Right lobe of liver (tissue), 6 donors: ENCODE measurements at regions not wholly inside any gene's neighbourhood (a gene's known extent, or its start where the extent isn't known, plus 50 kb on each side); places are given as distances from the start of the nearest gene placed in this dataset.

Experiments
- ATAC-seq, 4 donors: fragments of 200-7000 bp; cut with Tn5 transposase; one replicate each; pipeline ENCODE4 v1.9.1; 2020; ENCODE audit warnings: mild to moderate bottlenecking in 4 of 4, moderate library complexity in 4 of 4
- DNase-seq, 3 donors: peaks; one replicate each; pipeline ENCODE4 v3.0.0-alpha.2; 2020
- H3K27ac ChIP-seq, 3 donors: fragments of 200-600 bp; one replicate each; pipeline ENCODE4 v1.8.0; 2022
- H3K27me3 ChIP-seq, 2 donors: fragments of 200-600 bp; one replicate each; pipeline ENCODE4 v1.8.0; 2022
- H3K36me3 ChIP-seq, 4 donors: fragments of 200-600 bp; sonication (generic) in 1 of 4; one replicate each; pipeline versions ENCODE4 v1.5.1 to v1.8.0; 2017 to 2022; ENCODE audit warnings: control low read depth in 1 of 4
- H3K4me1 ChIP-seq, 4 donors: fragments of 200-600 bp; sonication (generic) in 1 of 4; one replicate each; pipeline versions ENCODE4 v1.5.1 to v1.8.0; 2017 to 2022; ENCODE audit warnings: control low read depth in 1 of 4
- H3K4me3 ChIP-seq, 3 donors: fragments of 200-600 bp; one replicate each; pipeline ENCODE4 v1.8.0; 2022
- H3K9me3 ChIP-seq, 4 donors: fragments of 200-600 bp; sonication (generic) in 1 of 4; one replicate each; pipeline versions ENCODE4 v1.5.1 to v1.8.0; 2017 to 2022; ENCODE audit warnings: control low read depth in 1 of 4
- POLR2A ChIP-seq: fragments of 450-650 bp; IDR thresholded peaks from one replicate; pipeline ENCODE4 v1.6.1; 2017; ENCODE audit warnings: antibody characterized with exemption, mild to moderate bottlenecking
- WGBS: methylation state at CpG from one replicate; pipeline ENCODE4 v1.1.6; 2018; ENCODE audit warnings: low coverage, low lambda C conversion rate; ENCODE audit not compliant: insufficient coverage; ENCODE audit errors: missing lambda C conversion rate; 5-methylcytosine and 5-hydroxymethylcytosine counted together
- intact Hi-C, 2 donors: fragments of 100-400 bp; cut with DNase I; formaldehyde crosslinking; loops; one replicate each; pipeline versions ENCODE4 v1.11.2 to v1.14.1; 2022
- TF ChIP-seq, protein P1 (sequence below), 4 donors: fragments of 200-600 bp in 3 of 4; fragments of 450-650 bp in 1 of 4; IDR thresholded peaks; one replicate each; pipeline versions ENCODE4 v1.5.1 to v1.8.0; 2016 to 2022; ENCODE audit warnings: antibody characterized with exemption in 4 of 4, mild to moderate bottlenecking in 2 of 4
- donor health status: DM: no; HTN: yes; CAD: no.
- donor health status: DM: no; HTN: no; CAD: no.
- donor health status: DM: no; HTN: no; CAD: no.
- donor health status: DM: no; HTN: yes; CAD: no.
- donor health status: DM: no; HTN: yes; CAD: no.

DNA sequence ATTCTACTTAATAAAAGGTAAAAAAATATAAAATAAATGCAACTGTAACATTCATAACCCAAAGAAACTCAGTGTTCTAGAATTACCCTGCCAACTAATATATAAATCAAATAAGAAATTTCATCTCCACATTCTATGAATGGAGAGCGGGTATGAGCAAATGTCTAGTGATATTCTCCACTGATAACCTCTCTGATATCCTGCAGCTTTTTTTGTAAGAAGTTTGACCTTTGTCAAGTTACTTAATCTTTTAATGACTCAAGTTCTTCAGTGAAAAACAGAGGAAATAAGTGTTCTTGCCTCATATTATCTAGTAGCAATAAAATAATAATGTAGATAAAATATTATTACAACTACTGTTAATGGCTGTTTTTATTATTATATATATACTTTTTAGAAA lies 1275.6 kb upstream of the CDH9 start:
- no peaks in the 10 kb centered on the region for H3K9me3 ChIP-seq
- no peaks in the 10 kb centered on the region for H3K36me3 ChIP-seq
- H3K27me3 ChIP-seq: no peaks in the 10 kb centered on the region
- no peak overlapping the region for H3K4me3 ChIP-seq
- DNase-seq (no peak), ATAC-seq (no peak)
- 45% methylated on average over 1 of the region's 1 CpG for WGBS
- H3K27ac ChIP-seq: no peak overlapping the region
- H3K4me1 ChIP-seq: no peaks in the 10 kb centered on the region
- no peak for TF ChIP-seq POLR2A
- TF ChIP-seq, protein P1, sequence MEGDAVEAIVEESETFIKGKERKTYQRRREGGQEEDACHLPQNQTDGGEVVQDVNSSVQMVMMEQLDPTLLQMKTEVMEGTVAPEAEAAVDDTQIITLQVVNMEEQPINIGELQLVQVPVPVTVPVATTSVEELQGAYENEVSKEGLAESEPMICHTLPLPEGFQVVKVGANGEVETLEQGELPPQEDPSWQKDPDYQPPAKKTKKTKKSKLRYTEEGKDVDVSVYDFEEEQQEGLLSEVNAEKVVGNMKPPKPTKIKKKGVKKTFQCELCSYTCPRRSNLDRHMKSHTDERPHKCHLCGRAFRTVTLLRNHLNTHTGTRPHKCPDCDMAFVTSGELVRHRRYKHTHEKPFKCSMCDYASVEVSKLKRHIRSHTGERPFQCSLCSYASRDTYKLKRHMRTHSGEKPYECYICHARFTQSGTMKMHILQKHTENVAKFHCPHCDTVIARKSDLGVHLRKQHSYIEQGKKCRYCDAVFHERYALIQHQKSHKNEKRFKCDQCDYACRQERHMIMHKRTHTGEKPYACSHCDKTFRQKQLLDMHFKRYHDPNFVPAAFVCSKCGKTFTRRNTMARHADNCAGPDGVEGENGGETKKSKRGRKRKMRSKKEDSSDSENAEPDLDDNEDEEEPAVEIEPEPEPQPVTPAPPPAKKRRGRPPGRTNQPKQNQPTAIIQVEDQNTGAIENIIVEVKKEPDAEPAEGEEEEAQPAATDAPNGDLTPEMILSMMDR (IDR thresholded peaks at IDR 0.05): no peak
- intact Hi-C loops: no loop called here

DNA sequence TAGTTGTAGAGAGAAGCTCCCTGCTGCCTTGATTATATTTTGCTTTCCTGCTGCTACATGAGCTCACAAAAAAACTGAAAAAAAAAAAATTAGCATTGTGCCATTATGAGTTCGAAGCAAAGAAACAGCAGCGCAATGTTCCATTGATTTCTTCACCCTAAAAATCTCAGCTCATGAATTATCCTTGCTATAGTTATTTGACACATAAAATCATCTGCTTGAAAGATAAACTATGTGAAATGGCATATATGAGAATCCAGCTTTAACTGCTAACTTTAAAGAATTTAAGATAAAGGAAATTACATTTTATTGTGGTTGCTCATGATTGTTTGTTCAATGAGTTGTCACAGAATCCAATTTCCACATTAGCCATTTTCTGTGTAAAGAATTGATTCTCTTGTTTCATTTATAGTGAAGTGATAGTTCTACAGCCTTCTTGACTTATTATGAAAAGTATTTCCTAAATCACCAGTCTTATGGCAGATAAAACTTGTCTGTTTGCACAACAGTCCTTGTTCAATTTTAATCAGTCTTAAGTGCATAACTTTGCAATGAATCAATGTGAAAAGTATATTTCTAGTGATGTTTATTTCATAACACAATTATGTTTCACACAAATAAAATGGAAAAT lies 1275.0 kb upstream of the CDH9 start:
- H3K4me1 ChIP-seq: no peaks in the 10 kb centered on the region
- no peaks in the 10 kb centered on the region for H3K27me3 ChIP-seq
- no peak for TF ChIP-seq POLR2A
- TF ChIP-seq, protein P1 (IDR thresholded peaks at IDR 0.05): no peak
- no peaks in the 10 kb centered on the region for H3K36me3 ChIP-seq
- intact Hi-C loops: no loop called here
- DNase-seq: no peak
- H3K9me3 ChIP-seq: no peaks in the 10 kb centered on the region
- ATAC-seq: no peak
- no peak overlapping the region for H3K4me3 ChIP-seq
- H3K27ac ChIP-seq: no peak overlapping the region
- 78% methylated on average over 2 of the region's 2 CpGs for WGBS

DNA sequence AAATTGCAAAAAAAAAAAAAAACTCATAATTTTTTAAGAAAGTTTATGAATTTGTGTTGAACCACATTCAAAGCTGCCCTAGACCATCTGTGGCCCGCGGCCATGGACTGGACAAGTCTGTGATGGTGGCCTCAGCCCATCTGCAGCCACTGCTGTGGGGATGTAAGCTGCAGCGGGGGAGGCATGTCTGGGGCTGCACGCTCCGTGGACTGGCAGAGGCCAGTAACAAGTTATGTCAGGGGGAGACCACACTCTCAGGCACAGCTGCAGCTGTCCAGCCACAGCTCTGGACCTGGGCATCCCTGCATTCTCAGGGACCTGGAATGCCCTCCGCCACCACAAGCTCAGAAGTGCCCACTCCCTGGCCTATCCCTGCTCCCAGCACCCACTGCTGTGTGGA lies 1272.3 kb upstream of the CDH9 start:
- 80% methylated on average over 1 of the region's 6 CpGs for WGBS

DNA sequence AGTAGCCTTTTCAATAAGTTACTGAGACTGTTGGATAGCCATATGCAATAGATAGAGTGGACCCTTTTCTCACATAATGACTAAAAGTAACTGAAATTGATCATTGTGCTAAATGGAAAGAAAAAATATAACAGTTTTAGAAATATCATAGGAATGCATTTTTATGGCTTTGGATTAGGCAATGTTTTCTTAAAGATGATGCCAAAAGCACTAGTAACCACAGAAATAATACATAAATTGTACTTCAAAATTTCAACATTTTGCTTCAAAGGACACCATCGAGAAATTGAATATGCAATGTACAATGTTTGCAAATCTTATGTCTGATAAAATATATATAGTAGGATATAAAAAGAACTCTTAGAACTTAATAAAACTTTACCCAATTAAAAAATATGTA lies 1267.5 kb upstream of the CDH9 start:
- WGBS: 50% methylated on average over 1 of the region's 1 CpG
- Histone ChIP-seq H3K27me3 (no peaks in the 10 kb centered on the region), H3K4me3 (no peak overlapping the region), H3K4me1 (no peaks in the 10 kb centered on the region), H3K27ac (no peak overlapping the region), H3K36me3 (no peaks in the 10 kb centered on the region), H3K9me3 (no peaks in the 10 kb centered on the region)
- TF ChIP-seq POLR2A: no peak
- TF ChIP-seq, protein P1 (IDR thresholded peaks at IDR 0.05): no peak
- no peak for DNase-seq
- ATAC-seq: no peak
- intact Hi-C loops: no loop called here

More for the DNA sequence above, 1272.3 kb upstream of the CDH9 start:
- no peaks in the 10 kb centered on the region for H3K9me3 ChIP-seq
- H3K4me1 ChIP-seq: no peaks in the 10 kb centered on the region
- H3K27me3 ChIP-seq: no peaks in the 10 kb centered on the region
- H3K36me3 ChIP-seq: no peaks in the 10 kb centered on the region
- no peak overlapping the region for H3K4me3 ChIP-seq
- no peak for ATAC-seq
- DNase-seq: no peak
- H3K27ac ChIP-seq: no peak overlapping the region
- intact Hi-C loops: no loop called here
- TF ChIP-seq POLR2A: no peak
- TF ChIP-seq, protein P1 (IDR thresholded peaks at IDR 0.05): no peak

DNA sequence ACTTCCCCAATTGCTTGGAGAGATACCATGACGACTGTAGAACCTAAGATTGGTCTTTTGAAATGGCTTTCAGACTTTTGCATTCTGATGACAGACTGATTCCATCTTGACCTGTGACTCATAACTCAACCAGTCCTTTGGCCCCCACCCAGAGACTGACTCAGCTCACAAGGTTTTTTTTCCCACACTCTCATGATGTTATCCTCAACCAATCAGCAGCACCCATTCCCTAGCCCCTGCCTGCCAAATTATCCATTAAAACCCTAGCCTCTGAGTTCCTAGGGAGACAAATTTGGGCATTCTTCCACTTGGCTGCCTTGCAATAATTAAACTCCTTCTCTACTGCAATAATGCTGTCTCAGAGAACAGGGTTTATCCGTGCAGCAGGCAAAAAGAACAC lies 1263.3 kb upstream of the CDH9 start:
- intact Hi-C loops: no loop called here
- ATAC-seq (no peak), DNase-seq (no peak)
- TF ChIP-seq POLR2A: no peak
- TF ChIP-seq, protein P1 (IDR thresholded peaks at IDR 0.05): no peak
- Histone ChIP-seq H3K36me3 (no peaks in the 10 kb centered on the region), H3K27me3 (no peaks in the 10 kb centered on the region), H3K9me3 (no peaks in the 10 kb centered on the region), H3K4me1 (no peaks in the 10 kb centered on the region), H3K4me3 (no peak overlapping the region), H3K27ac (no peak overlapping the region)
- WGBS: 25% methylated on average over 2 of the region's 2 CpGs
